H1 (cell line): ENCODE measurements at regions not wholly inside any gene's neighbourhood (a gene's known extent, or its start where the extent isn't known, plus 50 kb on each side); places are given as distances from the start of the nearest gene placed in this dataset.

ENCODE experiments used
- BCL11A ChIP-seq, 2 experiments: IDR thresholded peaks; one replicate each; pipeline ENCODE4 v1.6.1; 2011; ENCODE audit warnings: low read depth in 2 of 2, low read length in 2 of 2, mild to moderate bottlenecking in 2 of 2
- CHD1 ChIP-seq: IDR thresholded peaks from 2 replicates; pipeline ENCODE4 v1.6.1; 2012; ENCODE audit warnings: low read depth, low read length, improper control_type of control experiment
- CHD2 ChIP-seq: IDR thresholded peaks from 2 replicates; pipeline ENCODE4 v1.6.1; 2012; ENCODE audit warnings: low read length, improper control_type of control experiment
- EZH2 ChIP-seq: fragments of 200-600 bp; sonication (generic); IDR thresholded peaks from 2 replicates; pipeline ENCODE4 v1.7.1; 2012; ENCODE audit warnings: low read depth, mild to moderate bottlenecking, moderate library complexity, low read length, inconsistent platforms; ENCODE audit not compliant: severe bottlenecking
- GTF2F1 ChIP-seq: IDR thresholded peaks from 2 replicates; pipeline ENCODE4 v1.6.1; 2012; ENCODE audit warnings: low read depth, low read length, improper control_type of control experiment, borderline replicate concordance
- NRF1 ChIP-seq: IDR thresholded peaks from 2 replicates; pipeline ENCODE4 v1.6.1; 2011; ENCODE audit warnings: mild to moderate bottlenecking, low read depth, low read length, improper control_type of control experiment
- POLR2A ChIP-seq, 2 experiments: IDR thresholded peaks; 1 replicate in 1 of 2; 2 replicates in 1 of 2; pipeline ENCODE4 v1.6.1; 2011; ENCODE audit warnings: low read depth in 2 of 2, low read length in 2 of 2, mild to moderate bottlenecking in 2 of 2; ENCODE audit errors: control extremely low read depth in 1 of 2
- POLR2AphosphoS5 ChIP-seq: IDR thresholded peaks from 2 replicates; pipeline ENCODE4 v1.6.1; 2011; ENCODE audit warnings: low read depth, low read length
- RFX5 ChIP-seq: IDR thresholded peaks from 2 replicates; pipeline ENCODE4 v1.6.1; 2011; ENCODE audit warnings: low read depth, low read length, improper control_type of control experiment, borderline replicate concordance
- SRF ChIP-seq: IDR thresholded peaks from 2 replicates; pipeline ENCODE4 v1.6.1; 2011; ENCODE audit warnings: mild to moderate bottlenecking, low read depth, low read length, moderate library complexity
- TF ChIP-seq, protein P1 (sequence below), 3 experiments: IDR thresholded peaks; 1 replicate in 2 of 3; 2 replicates in 1 of 3; pipeline versions ENCODE4 v1.5.1 to v1.6.1; 2011; ENCODE audit warnings: low read length in 3 of 3, mild to moderate bottlenecking in 3 of 3, inconsistent platforms in 2 of 3, low read depth in 1 of 3, moderate library complexity in 1 of 3; ENCODE audit not compliant: insufficient read depth in 1 of 3; ENCODE audit errors: control extremely low read depth in 1 of 3

DNA sequence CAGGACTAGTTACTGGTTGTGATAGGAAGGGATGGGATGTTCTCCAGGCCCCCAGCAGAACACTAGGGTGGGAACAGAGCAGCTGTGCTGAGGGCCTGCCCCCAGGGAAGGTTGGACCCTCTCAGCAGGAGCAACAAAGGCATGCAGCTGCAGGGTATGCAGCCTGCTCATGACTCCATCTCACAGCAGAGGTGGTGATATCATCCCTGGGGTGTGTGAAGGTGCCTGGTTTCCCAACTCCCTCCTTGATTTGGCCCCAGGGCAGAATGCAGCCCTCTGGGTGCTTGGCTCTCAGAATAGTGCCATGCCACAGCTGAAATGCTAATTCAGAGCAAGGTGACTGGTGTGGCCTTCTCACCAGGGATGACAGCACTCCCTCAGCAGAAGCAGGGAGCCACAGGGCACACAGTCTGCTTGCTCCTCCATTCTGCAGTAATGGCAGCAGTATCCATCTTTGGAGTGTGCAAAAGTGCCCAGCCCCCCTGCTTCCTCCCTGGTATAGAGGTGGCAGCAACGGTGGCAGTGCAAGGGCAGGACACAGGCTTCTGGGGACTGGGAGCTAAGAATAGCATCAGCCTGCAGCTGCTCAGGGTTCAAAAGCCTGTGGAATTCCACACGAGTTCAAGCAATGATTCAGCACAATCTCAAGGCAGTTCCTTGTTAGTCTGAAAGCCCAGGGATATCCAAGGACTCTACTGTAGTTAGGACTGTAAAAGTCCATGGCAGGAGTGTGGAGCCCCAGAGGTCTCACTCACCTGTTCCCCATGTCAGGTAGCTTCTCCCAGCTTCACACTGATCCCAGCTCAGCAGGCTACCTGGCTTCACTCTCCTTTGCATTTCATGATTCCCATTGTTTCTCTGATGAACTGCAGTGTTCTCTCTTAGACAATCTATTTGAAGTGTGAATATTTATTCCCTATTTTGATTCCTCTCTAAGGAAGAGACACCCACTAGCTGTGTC is 298.1 kb upstream of the FOXG1 start:
- TF ChIP-seq CHD2 (no peak), GTF2F1 (no peak), SRF (no peak), BCL11A (IDR thresholded peaks at IDR 0.05; ENCODE audit: low read depth in 2 of 2, low read length in 2 of 2) (no peak), NRF1 (no peak), CHD1 (no peak), POLR2AphosphoS5 (no peak), POLR2A (IDR thresholded peaks at IDR 0.05; ENCODE audit: control extremely low read depth in 1 of 2, low read depth in 2 of 2, low read length in 2 of 2) (no peak), EZH2 (no peak), RFX5 (no peak)
- TF ChIP-seq, protein P1, sequence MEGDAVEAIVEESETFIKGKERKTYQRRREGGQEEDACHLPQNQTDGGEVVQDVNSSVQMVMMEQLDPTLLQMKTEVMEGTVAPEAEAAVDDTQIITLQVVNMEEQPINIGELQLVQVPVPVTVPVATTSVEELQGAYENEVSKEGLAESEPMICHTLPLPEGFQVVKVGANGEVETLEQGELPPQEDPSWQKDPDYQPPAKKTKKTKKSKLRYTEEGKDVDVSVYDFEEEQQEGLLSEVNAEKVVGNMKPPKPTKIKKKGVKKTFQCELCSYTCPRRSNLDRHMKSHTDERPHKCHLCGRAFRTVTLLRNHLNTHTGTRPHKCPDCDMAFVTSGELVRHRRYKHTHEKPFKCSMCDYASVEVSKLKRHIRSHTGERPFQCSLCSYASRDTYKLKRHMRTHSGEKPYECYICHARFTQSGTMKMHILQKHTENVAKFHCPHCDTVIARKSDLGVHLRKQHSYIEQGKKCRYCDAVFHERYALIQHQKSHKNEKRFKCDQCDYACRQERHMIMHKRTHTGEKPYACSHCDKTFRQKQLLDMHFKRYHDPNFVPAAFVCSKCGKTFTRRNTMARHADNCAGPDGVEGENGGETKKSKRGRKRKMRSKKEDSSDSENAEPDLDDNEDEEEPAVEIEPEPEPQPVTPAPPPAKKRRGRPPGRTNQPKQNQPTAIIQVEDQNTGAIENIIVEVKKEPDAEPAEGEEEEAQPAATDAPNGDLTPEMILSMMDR (IDR thresholded peaks at IDR 0.05; ENCODE audit: control extremely low read depth in 1 of 3, insufficient read depth in 1 of 3, low read depth in 1 of 3, low read length in 3 of 3) = no peak
